ENCODE measurements at regions not wholly inside any gene's neighbourhood (a gene's known extent, or its start where the extent isn't known, plus 50 kb on each side); places are given as distances from the start of the nearest gene placed in this dataset.
"Not testable (repeated sequence)": the region's sequence is repeated elsewhere in the genome, so short reads cannot be mapped to it uniquely, and the experiment has no call there.

DNA sequence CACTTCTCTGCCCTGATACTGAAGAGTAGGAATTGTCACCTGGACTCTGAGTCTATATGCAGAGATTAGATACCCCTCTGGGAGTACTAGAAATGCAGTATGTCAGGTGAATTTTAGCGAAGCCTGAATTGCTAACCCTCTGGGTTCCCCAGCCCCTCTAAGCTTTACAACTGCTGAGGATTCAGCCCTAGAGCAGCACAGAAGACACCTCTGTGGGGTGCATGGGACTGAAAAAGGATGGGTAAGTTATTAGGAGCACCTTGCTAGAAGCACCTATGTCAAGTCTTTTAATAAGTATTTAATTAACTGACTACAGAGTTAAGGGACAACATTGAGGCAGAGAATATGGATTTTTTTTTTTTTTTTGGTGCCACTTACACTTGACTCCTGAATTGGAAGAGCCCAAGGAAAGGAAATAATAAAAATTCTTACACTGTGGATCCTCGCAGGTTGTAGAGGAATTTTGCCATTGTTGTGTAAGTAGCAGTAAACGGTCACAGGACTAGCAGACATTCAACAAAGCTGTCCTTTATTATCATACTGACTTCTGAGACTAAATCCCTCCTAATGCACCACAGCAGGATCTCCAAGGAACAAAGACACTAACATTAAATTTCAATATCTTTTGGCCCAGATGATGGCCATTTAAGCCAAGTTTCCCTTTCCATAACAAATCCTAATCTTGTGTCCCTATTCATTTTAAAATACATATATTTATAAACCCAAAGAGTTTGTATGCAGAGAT lies 253.2 kb downstream of the ANKRD50 start:
- H3K27me3 Mint-ChIP-seq (ENCODE audit: low read depth): no peaks in the 10 kb centered on the region
- H3K4me1 Mint-ChIP-seq: peaks cover 17% of the 10 kb centered on the region
- peaks cover 7% of the 10 kb centered on the region for H3K9me3 Mint-ChIP-seq
- no peak for DNase-seq (ENCODE audit: low read depth, low spot score)
- H3K27ac Mint-ChIP-seq (ENCODE audit: unreplicated experiment): no peak overlapping the region
- H3K36me3 Mint-ChIP-seq (ENCODE audit: low read depth): peaks cover 12% of the 10 kb centered on the region
- no peak overlapping the region for H3K4me3 Mint-ChIP-seq
- TF ChIP-seq CTCF (conservative IDR thresholded peaks at IDR 0.05): no peak

- no peak for TF ChIP-seq CTCF (conservative IDR thresholded peaks at IDR 0.05)
- Mint-ChIP-seq H3K27me3 (ENCODE audit: low read depth) (no peaks in the 10 kb centered on the region), H3K9me3 (peaks cover 7% of the 10 kb centered on the region), H3K4me1 (peaks cover 17% of the 10 kb centered on the region), H3K36me3 (ENCODE audit: low read depth) (peaks cover 12% of the 10 kb centered on the region), H3K4me3 (no peak overlapping the region), H3K27ac (ENCODE audit: unreplicated experiment) (no peak overlapping the region)
- DNase-seq (ENCODE audit: low read depth, low spot score): no peak
Observed at GRCh38 chr4:124459941-124460310, 252.6 kb downstream of the ANKRD50 start.

GRCh38 chr4:124461592-124461991 lies 250.9 kb downstream of the ANKRD50 start:
- peaks cover 17% of the 10 kb centered on the region for H3K4me1 Mint-ChIP-seq
- not testable (repeated sequence) for H3K27ac Mint-ChIP-seq (ENCODE audit: unreplicated experiment); H3K4me3 Mint-ChIP-seq; H3K27me3 Mint-ChIP-seq (ENCODE audit: low read depth); H3K9me3 Mint-ChIP-seq; DNase-seq (ENCODE audit: low read depth, low spot score)
- H3K36me3 Mint-ChIP-seq (ENCODE audit: low read depth): peaks cover 12% of the 10 kb centered on the region

GRCh38 chr4:124462954-124463828 lies 249.3 kb downstream of the ANKRD50 start:
- no peak for TF ChIP-seq CTCF (conservative IDR thresholded peaks at IDR 0.05)
- Mint-ChIP-seq H3K27me3 (ENCODE audit: low read depth) (no peaks in the 10 kb centered on the region), H3K27ac (ENCODE audit: unreplicated experiment) (no peak overlapping the region), H3K4me1 (peaks cover 17% of the 10 kb centered on the region), H3K9me3 (peaks cover 7% of the 10 kb centered on the region), H3K36me3 (ENCODE audit: low read depth) (peaks cover 12% of the 10 kb centered on the region), H3K4me3 (no peak overlapping the region)
- DNase-seq (ENCODE audit: low read depth, low spot score): no peak

DNA sequence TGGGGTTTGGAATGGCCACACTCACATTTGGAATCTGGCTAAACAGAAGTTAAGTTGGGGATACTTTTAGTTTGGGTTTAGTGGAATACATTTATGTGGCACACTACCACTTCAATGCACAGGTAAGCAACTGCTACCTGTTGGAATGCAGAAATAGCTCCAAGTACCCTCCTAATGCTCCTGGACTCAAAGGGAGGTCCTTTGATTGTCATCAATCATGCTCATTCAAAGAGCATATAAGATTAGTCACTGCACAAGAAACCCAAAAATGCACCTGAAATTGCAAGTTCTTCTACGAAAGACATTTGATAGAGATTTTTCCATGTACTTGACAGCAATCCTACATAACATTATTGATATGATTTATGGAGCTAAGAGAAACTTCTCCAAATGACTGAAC lies 247.7 kb downstream of the ANKRD50 start:
- peaks cover 9% of the 10 kb centered on the region for H3K4me1 Mint-ChIP-seq
- DNase-seq (ENCODE audit: low read depth, low spot score): no peak
- H3K4me3 Mint-ChIP-seq: no peak overlapping the region
- no peak for TF ChIP-seq CTCF (conservative IDR thresholded peaks at IDR 0.05)
- H3K36me3 Mint-ChIP-seq (ENCODE audit: low read depth): peaks cover 12% of the 10 kb centered on the region
- no peak overlapping the region for H3K27ac Mint-ChIP-seq (ENCODE audit: unreplicated experiment)
- H3K9me3 Mint-ChIP-seq: peaks cover 7% of the 10 kb centered on the region
- H3K27me3 Mint-ChIP-seq (ENCODE audit: low read depth): no peaks in the 10 kb centered on the region

- DNase-seq (ENCODE audit: low read depth, low spot score): no peak
- Mint-ChIP-seq H3K27me3 (ENCODE audit: low read depth) (no peaks in the 10 kb centered on the region), H3K36me3 (ENCODE audit: low read depth) (peaks cover 10% of the 10 kb centered on the region), H3K27ac (ENCODE audit: unreplicated experiment) (no peak overlapping the region), H3K4me1 (no peaks in the 10 kb centered on the region), H3K4me3 (no peak overlapping the region), H3K9me3 (peaks cover 2% of the 10 kb centered on the region)
- TF ChIP-seq CTCF (conservative IDR thresholded peaks at IDR 0.05): no peak
Observed at GRCh38 chr4:124468360-124468759, 244.2 kb downstream of the ANKRD50 start.
